Breast epithelium (tissue), 3 donors: ENCODE measurements at regions not wholly inside any gene's neighbourhood (a gene's known extent, or its start where the extent isn't known, plus 50 kb on each side); places are given as distances from the start of the nearest gene placed in this dataset.

Source experiments
- CTCF ChIP-seq, 3 donors: fragments of 450-650 bp; IDR thresholded peaks; one replicate each; pipeline ENCODE4 v1.5.1; 2016 to 2017; ENCODE audit warnings: antibody characterized with exemption in 3 of 3, mild to moderate bottlenecking in 3 of 3, moderate library complexity in 3 of 3
- POLR2A ChIP-seq: fragments of 450-650 bp; IDR thresholded peaks from one replicate; pipeline ENCODE4 v1.6.1; 2016; ENCODE audit warnings: antibody characterized with exemption, mild to moderate bottlenecking, moderate library complexity
- POLR2AphosphoS5 ChIP-seq, 3 donors: sonication (generic); formaldehyde crosslinking; IDR thresholded peaks; one replicate each; pipeline ENCODE4 v1.6.1; 2017; ENCODE audit warnings: antibody characterized with exemption in 3 of 3

- no peak for TF ChIP-seq CTCF (IDR thresholded peaks at IDR 0.05)
- no peak for TF ChIP-seq POLR2AphosphoS5 (IDR thresholded peaks at IDR 0.05)
- no peak for TF ChIP-seq POLR2A
Measured at GRCh38 chr2:51667679-51668078, 635.7 kb upstream of the NRXN1 start.
